Smooth muscle cell (in vitro differentiated cells): ENCODE measurements at regions not wholly inside any gene's neighbourhood (a gene's known extent, or its start where the extent isn't known, plus 50 kb on each side); places are given as distances from the start of the nearest gene placed in this dataset.

Experiments
- DNase-seq: peaks from one replicate; lab custom pipeline; 2025; ENCODE audit not compliant: unreplicated experiment; lab: John Stamatoyannopoulos, UW
- H2AFZ ChIP-seq: fragments of 200-600 bp; sonication (generic); 2 replicates; pipeline ENCODE4 v1.6.0; 2016; ENCODE audit warnings: antibody characterized with exemption, low read depth, mild to moderate bottlenecking
- H3F3A ChIP-seq: fragments of 200-600 bp; sonication (generic); 2 replicates; pipeline ENCODE4 v1.6.0; 2017; ENCODE audit warnings: antibody characterized with exemption, low read depth
- H3K27ac ChIP-seq: fragments of 200-600 bp; sonication (generic); 2 replicates; pipeline ENCODE4 v1.5.1; 2016; ENCODE audit warnings: low read depth, mild to moderate bottlenecking
- H3K27me3 ChIP-seq: fragments of 200-600 bp; sonication (generic); 2 replicates; pipeline ENCODE4 v1.6.1; 2016; ENCODE audit warnings: low read depth, mild to moderate bottlenecking
- H3K36me3 ChIP-seq: fragments of 200-600 bp; sonication (generic); 2 replicates; pipeline ENCODE4 v1.5.1; 2016; ENCODE audit warnings: low read depth
- H3K4me1 ChIP-seq: fragments of 200-600 bp; sonication (generic); 2 replicates; pipeline ENCODE4 v1.5.1; 2016; ENCODE audit warnings: low read depth
- H3K4me2 ChIP-seq: fragments of 200-600 bp; sonication (generic); 2 replicates; pipeline ENCODE4 v1.6.0; 2016; ENCODE audit warnings: mild to moderate bottlenecking
- H3K4me3 ChIP-seq: fragments of 200-600 bp; sonication (generic); 2 replicates; pipeline ENCODE4 v1.5.1; 2016; ENCODE audit warnings: mild to moderate bottlenecking
- H3K79me2 ChIP-seq: fragments of 200-600 bp; sonication (generic); 2 replicates; pipeline ENCODE4 v1.6.0; 2016; ENCODE audit warnings: low read depth, mild to moderate bottlenecking
- H3K9ac ChIP-seq: fragments of 200-600 bp; sonication (generic); 2 replicates; pipeline ENCODE4 v1.6.0; 2016; ENCODE audit warnings: low read depth
- H3K9me3 ChIP-seq: fragments of 200-600 bp; sonication (generic); replicated peaks from 2 replicates; pipeline ENCODE4 v1.5.1; 2016; ENCODE audit warnings: low read depth
- H4K20me1 ChIP-seq: fragments of 200-600 bp; sonication (generic); 2 replicates; pipeline ENCODE4 v1.6.0; 2016; ENCODE audit warnings: low read depth
- CTCF ChIP-seq: fragments of 200-600 bp; sonication (generic); IDR thresholded peaks from 2 replicates; pipeline ENCODE4 v1.5.1; 2017; ENCODE audit warnings: borderline replicate concordance, mild to moderate bottlenecking, antibody characterized with exemption; ENCODE audit not compliant: insufficient read depth, poor library complexity, severe bottlenecking
- WGBS: methylation state at CpG from one replicate; pipeline ENCODE4 v1.1.7; 2016; ENCODE audit warnings: low lambda C conversion rate; 5-methylcytosine and 5-hydroxymethylcytosine counted together

GRCh38 chr1:96978901-96979300, 257.3 kb downstream of the PTBP2 start:
- Histone ChIP-seq H4K20me1 (no peaks in the 10 kb centered on the region), H3K9ac (no peak overlapping the region), H3K4me2 (no peak overlapping the region), H3K79me2 (no peaks in the 10 kb centered on the region), H3K27me3 (peaks cover 11% of the 10 kb centered on the region), H3K4me3 (no peak overlapping the region), H3K4me1 (no peaks in the 10 kb centered on the region), H3K36me3 (no peaks in the 10 kb centered on the region), H3K9me3 (no peaks in the 10 kb centered on the region), H3F3A (peaks cover 3% of the 10 kb centered on the region), H2AFZ (no peak overlapping the region), H3K27ac (no peak overlapping the region)
- TF ChIP-seq CTCF = no peak
- DNase-seq = no peak
- WGBS = 71% methylated on average over 4 of the region's 4 CpGs

- Histone ChIP-seq H3K4me3 (no peak overlapping the region), H3K27me3 (peaks cover 11% of the 10 kb centered on the region), H4K20me1 (no peaks in the 10 kb centered on the region), H3K4me1 (no peaks in the 10 kb centered on the region), H2AFZ (peak overlapping the region; percentile 30), H3K27ac (no peak overlapping the region), H3K4me2 (no peak overlapping the region), H3K9ac (no peak overlapping the region), H3F3A (peaks cover 3% of the 10 kb centered on the region), H3K79me2 (no peaks in the 10 kb centered on the region), H3K36me3 (no peaks in the 10 kb centered on the region), H3K9me3 (no peaks in the 10 kb centered on the region)
- TF ChIP-seq CTCF = no peak
- WGBS = 71% methylated on average over 3 of the region's 3 CpGs
- DNase-seq = no peak
Measured at GRCh38 chr1:96979304-96980268, 258.0 kb downstream of the PTBP2 start.

- Histone ChIP-seq H3K4me2 (no peak overlapping the region), H3K4me1 (no peaks in the 10 kb centered on the region), H3K9ac (no peak overlapping the region), H3K27me3 (peaks cover 11% of the 10 kb centered on the region), H4K20me1 (no peaks in the 10 kb centered on the region), H3K4me3 (no peak overlapping the region), H3K27ac (no peak overlapping the region), H3K79me2 (no peaks in the 10 kb centered on the region), H3K36me3 (no peaks in the 10 kb centered on the region), H3K9me3 (no peaks in the 10 kb centered on the region), H3F3A (peaks cover 3% of the 10 kb centered on the region), H2AFZ (no peak overlapping the region)
- whole genome bisulfite sequencing = 80% methylated on average over 2 of the region's 2 CpGs
- TF ChIP-seq CTCF = no peak
- DNase-seq = no peak
Measured at GRCh38 chr1:96980448-96980847, 258.9 kb downstream of the PTBP2 start.

- H4K20me1 ChIP-seq = no peaks in the 10 kb centered on the region
- H3K79me2 ChIP-seq = no peaks in the 10 kb centered on the region
- H3K36me3 ChIP-seq = no peaks in the 10 kb centered on the region
- H3F3A ChIP-seq = peaks cover 3% of the 10 kb centered on the region
- no peak overlapping the region for H3K4me3 ChIP-seq
- DNase-seq = no peak
- H3K9ac ChIP-seq = no peak overlapping the region
- H3K27ac ChIP-seq = no peak overlapping the region
- no peaks in the 10 kb centered on the region for H3K4me1 ChIP-seq
- peaks cover 11% of the 10 kb centered on the region for H3K27me3 ChIP-seq
- TF ChIP-seq CTCF = no peak
- no peaks in the 10 kb centered on the region for H3K9me3 ChIP-seq
- H3K4me2 ChIP-seq = no peak overlapping the region
- H2AFZ ChIP-seq = no peak overlapping the region
Measured at GRCh38 chr1:96981181-96981580, 259.6 kb downstream of the PTBP2 start.
